MCF 10A (cell line): ENCODE measurements at regions not wholly inside any gene's neighbourhood (a gene's known extent, or its start where the extent isn't known, plus 50 kb on each side); places are given as distances from the start of the nearest gene placed in this dataset.

Experiments used
- BruUV-seq: library from RNA; stranded (reverse); fragments of 400-500 nt; replicated peaks from 2 replicates; lab custom pipeline; 2021; lab: Mats Ljungman, UMichigan
- CTCF ChIA-PET: fragments of 300-600 bp; sonication (Branson Sonifier 250); formaldehyde crosslinking; extraction: SDS; loops from one replicate; lab custom pipeline; 2021; ENCODE audit warnings: antibody characterized with exemption, inconsistent platforms; lab: Yijun Ruan, JAX
- POLR2A ChIA-PET: fragments of 300-600, 350-650 bp; sonication (Branson Sonifier 250); formaldehyde crosslinking; extraction: SDS; loops from one replicate; lab custom pipeline; 2020; ENCODE audit warnings: antibody characterized with exemption, inconsistent platforms; lab: Yijun Ruan, JAX
- DNase-seq: peaks from one replicate; pipeline ENCODE4 v3.0.0-alpha.2; 2018; ENCODE audit not compliant: unreplicated experiment
- H3K27ac Mint-ChIP-seq: one replicate; pipeline ENCODE4 v1.8.0; 2022; ENCODE audit warnings: mild to moderate bottlenecking, low read depth, mixed read lengths; ENCODE audit not compliant: unreplicated experiment
- H3K27me3 Mint-ChIP-seq: one replicate; pipeline ENCODE4 v1.8.0; 2022; ENCODE audit warnings: mixed read lengths; ENCODE audit not compliant: insufficient read depth, unreplicated experiment
- H3K36me3 Mint-ChIP-seq: one replicate; pipeline ENCODE4 v1.8.0; 2022; ENCODE audit warnings: mild to moderate bottlenecking, moderate library complexity, mixed read lengths; ENCODE audit not compliant: insufficient read depth, unreplicated experiment
- H3K4me1 Mint-ChIP-seq: one replicate; pipeline ENCODE4 v1.8.0; 2022; ENCODE audit warnings: mixed read lengths; ENCODE audit not compliant: insufficient read depth, unreplicated experiment
- H3K4me3 Mint-ChIP-seq: one replicate; pipeline ENCODE4 v1.8.0; 2022; ENCODE audit warnings: mild to moderate bottlenecking, moderate library complexity, mixed read lengths; ENCODE audit not compliant: unreplicated experiment
- H3K9me3 Mint-ChIP-seq: one replicate; pipeline ENCODE4 v1.8.0; 2022; ENCODE audit warnings: mixed read lengths; ENCODE audit not compliant: unreplicated experiment
- CTCF ChIP-seq: fragments of 200-600 bp; IDR thresholded peaks from one replicate; pipeline ENCODE4 v1.8.0; 2022; ENCODE audit warnings: antibody characterized with exemption, mild to moderate bottlenecking; ENCODE audit not compliant: unreplicated experiment
- intact Hi-C: fragments of 100-400 bp; cut with micrococcal nuclease; formaldehyde crosslinking; loops from 2 replicates; pipeline ENCODE4 v1.14.1; 2022

GRCh38 chr5:148012801-148013200, 51.0 kb upstream of the SPINK5 start:
- Mint-ChIP-seq H3K4me1 (peaks cover 27% of the 10 kb centered on the region), H3K27ac (no peak overlapping the region), H3K4me3 (no peak overlapping the region), H3K36me3 (peaks cover 6% of the 10 kb centered on the region), H3K27me3 (no peaks in the 10 kb centered on the region), H3K9me3 (no peaks in the 10 kb centered on the region)
- CTCF ChIA-PET: interaction anchor here (0.7 kb wide), 1 partner anchor 13 kb away, joined by 4 read pairs; no protein-coding TSS in a partner anchor
- intact Hi-C loops: no loop called here
- BruUV-seq: no TSS peak
- peak; percentile 63 for DNase-seq
- POLR2A ChIA-PET: interaction anchor here (0.6 to 2.9 kb wide), 6 partner anchors 10 to 483 kb away, joined by 3 to 14 read pairs (median 6); no protein-coding TSS in a partner anchor
- no peak for TF ChIP-seq CTCF

GRCh38 chr5:148011398-148012137, 52.2 kb upstream of the SPINK5 start:
- Mint-ChIP-seq H3K9me3 (no peaks in the 10 kb centered on the region), H3K36me3 (peaks cover 6% of the 10 kb centered on the region), H3K4me3 (no peak overlapping the region), H3K27me3 (no peaks in the 10 kb centered on the region), H3K27ac (peak overlapping the region; percentile 43), H3K4me1 (peaks cover 27% of the 10 kb centered on the region)
- BruUV-seq: no TSS peak
- ChIA-PET CTCF (interaction anchor here (0.6 to 1.2 kb wide), 5 partner anchors 8 to 1265 kb away, joined by 3 to 5 read pairs (median 3); no protein-coding TSS in a partner anchor), POLR2A (interaction anchor here (0.6 to 2.9 kb wide), 11 partner anchors 9 to 853 kb away, joined by 3 to 14 read pairs (median 4); no protein-coding TSS in a partner anchor)
- DNase-seq: peak; percentile 97
- TF ChIP-seq CTCF: no peak
- intact Hi-C loops: no loop called here

- Mint-ChIP-seq H3K27me3 (no peaks in the 10 kb centered on the region), H3K4me1 (peaks cover 14% of the 10 kb centered on the region), H3K9me3 (peaks cover 2% of the 10 kb centered on the region), H3K27ac (no peak overlapping the region), H3K36me3 (peaks cover 7% of the 10 kb centered on the region), H3K4me3 (no peak overlapping the region)
- no peak for DNase-seq
- peak; percentile 15 for TF ChIP-seq CTCF
- BruUV-seq: no TSS peak
- intact Hi-C loops: no loop called here
- ChIA-PET CTCF (no interaction called here), POLR2A (interaction anchor here (0.6 to 1.2 kb wide), 3 partner anchors 52 to 85 kb away, joined by 3 to 4 read pairs (median 3); no protein-coding TSS in a partner anchor)
Observed at GRCh38 chr5:148005788-148006520, 57.8 kb upstream of the SPINK5 start.

- POLR2A ChIA-PET: interaction anchor here (0.7 to 2.4 kb wide), 10 partner anchors 9 to 381 kb away, joined by 3 to 14 read pairs (median 4); no protein-coding TSS in a partner anchor
- no TSS peak for BruUV-seq
- intact Hi-C loops: no loop called here
- CTCF ChIA-PET: interaction anchor here (1.0 to 1.4 kb wide), 4 partner anchors 8 to 146 kb away, joined by 3 to 6 read pairs (median 4); no protein-coding TSS in a partner anchor
- Mint-ChIP-seq H3K4me1 (peaks cover 19% of the 10 kb centered on the region), H3K4me3 (no peak overlapping the region), H3K27me3 (no peaks in the 10 kb centered on the region), H3K36me3 (peaks cover 13% of the 10 kb centered on the region), H3K9me3 (peaks cover 18% of the 10 kb centered on the region), H3K27ac (peak overlapping the region; percentile 73)
- TF ChIP-seq CTCF: no peak
- peak; percentile 43 for DNase-seq
Observed at GRCh38 chr5:148003226-148003625, 60.6 kb upstream of the SPINK5 start.
